Activated CD8-positive, alpha-beta T cell treated with anti-CD3 and anti-CD28 coated beads for 36 hours (primary cell): ENCODE measurements at regions not wholly inside any gene's neighbourhood (a gene's known extent, or its start where the extent isn't known, plus 50 kb on each side); places are given as distances from the start of the nearest gene placed in this dataset.

Source experiments
- ATAC-seq: fragments of 200-7000 bp; cut with Tn5 transposase; one replicate; pipeline ENCODE4 v1.10.0; 2021; ENCODE audit warnings: mild to moderate bottlenecking, moderate library complexity
- CTCF ChIA-PET: fragments of 350-600 bp; sonication (Branson Sonifier 250); formaldehyde crosslinking; loops from one replicate; lab custom pipeline; 2021; ENCODE audit warnings: antibody characterized with exemption; lab: Charles Lee
- POLR2A ChIA-PET: fragments of 350-600 bp; sonication (Branson Sonifier 250); formaldehyde crosslinking; loops from one replicate; lab custom pipeline; 2021; ENCODE audit warnings: antibody characterized with exemption; lab: Charles Lee
- DNase-seq: peaks from one replicate; pipeline ENCODE4 v3.0.0-alpha.2; 2020
- H3K27ac Mint-ChIP-seq: one replicate; pipeline ENCODE4 v1.8.0; 2021; ENCODE audit warnings: mild to moderate bottlenecking, mixed read lengths
- H3K27me3 Mint-ChIP-seq: one replicate; pipeline ENCODE4 v1.8.0; 2021; ENCODE audit warnings: mixed read lengths
- H3K36me3 Mint-ChIP-seq: one replicate; pipeline ENCODE4 v1.8.0; 2021; ENCODE audit warnings: low read depth, mixed read lengths
- H3K4me1 Mint-ChIP-seq: one replicate; pipeline ENCODE4 v1.8.0; 2021; ENCODE audit warnings: low read depth, mixed read lengths
- H3K4me3 Mint-ChIP-seq: one replicate; pipeline ENCODE4 v1.8.0; 2021; ENCODE audit warnings: mild to moderate bottlenecking, moderate library complexity, mixed read lengths
- H3K9me3 Mint-ChIP-seq: one replicate; pipeline ENCODE4 v1.8.0; 2021; ENCODE audit warnings: mixed read lengths
- intact Hi-C: fragments of 100-400 bp; cut with micrococcal nuclease; formaldehyde crosslinking; loops from one replicate; pipeline ENCODE4 v1.10.0; 2022
- TF ChIP-seq, protein P1 (sequence below): fragments of 200-600 bp; IDR thresholded peaks from one replicate; pipeline ENCODE4 v1.8.0; 2022; ENCODE audit warnings: antibody characterized with exemption, mild to moderate bottlenecking

DNA sequence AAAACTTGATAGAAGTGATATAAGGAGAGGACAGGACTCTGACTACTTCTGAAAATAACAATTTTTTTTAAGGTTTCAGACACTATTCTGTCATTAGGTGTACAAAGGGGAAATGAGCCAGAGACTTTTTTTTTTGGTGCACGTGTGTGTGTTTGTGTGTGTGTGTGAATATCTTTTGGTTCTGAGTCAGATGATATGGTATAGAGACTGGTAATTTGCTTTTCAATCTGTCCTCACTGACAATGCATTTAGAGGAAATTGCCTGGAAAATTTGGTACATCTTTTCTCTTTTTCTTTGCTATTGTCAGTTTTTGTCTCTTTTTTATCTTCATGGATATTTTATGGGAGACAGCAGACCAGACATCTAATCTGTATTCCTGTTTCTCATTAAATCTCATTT is 59.3 kb downstream of the DDIT4L start:
- Mint-ChIP-seq H3K4me3 (no peak overlapping the region), H3K27ac (no peak overlapping the region), H3K36me3 (no peaks in the 10 kb centered on the region), H3K9me3 (peaks cover 1% of the 10 kb centered on the region), H3K27me3 (peaks cover 4% of the 10 kb centered on the region), H3K4me1 (no peaks in the 10 kb centered on the region)
- TF ChIP-seq, protein P1, sequence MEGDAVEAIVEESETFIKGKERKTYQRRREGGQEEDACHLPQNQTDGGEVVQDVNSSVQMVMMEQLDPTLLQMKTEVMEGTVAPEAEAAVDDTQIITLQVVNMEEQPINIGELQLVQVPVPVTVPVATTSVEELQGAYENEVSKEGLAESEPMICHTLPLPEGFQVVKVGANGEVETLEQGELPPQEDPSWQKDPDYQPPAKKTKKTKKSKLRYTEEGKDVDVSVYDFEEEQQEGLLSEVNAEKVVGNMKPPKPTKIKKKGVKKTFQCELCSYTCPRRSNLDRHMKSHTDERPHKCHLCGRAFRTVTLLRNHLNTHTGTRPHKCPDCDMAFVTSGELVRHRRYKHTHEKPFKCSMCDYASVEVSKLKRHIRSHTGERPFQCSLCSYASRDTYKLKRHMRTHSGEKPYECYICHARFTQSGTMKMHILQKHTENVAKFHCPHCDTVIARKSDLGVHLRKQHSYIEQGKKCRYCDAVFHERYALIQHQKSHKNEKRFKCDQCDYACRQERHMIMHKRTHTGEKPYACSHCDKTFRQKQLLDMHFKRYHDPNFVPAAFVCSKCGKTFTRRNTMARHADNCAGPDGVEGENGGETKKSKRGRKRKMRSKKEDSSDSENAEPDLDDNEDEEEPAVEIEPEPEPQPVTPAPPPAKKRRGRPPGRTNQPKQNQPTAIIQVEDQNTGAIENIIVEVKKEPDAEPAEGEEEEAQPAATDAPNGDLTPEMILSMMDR = no peak
- intact Hi-C loops = no loop called here
- ChIA-PET POLR2A (no interaction called here), CTCF (no interaction called here)
- ATAC-seq (no peak), DNase-seq (no peak)

DNA sequence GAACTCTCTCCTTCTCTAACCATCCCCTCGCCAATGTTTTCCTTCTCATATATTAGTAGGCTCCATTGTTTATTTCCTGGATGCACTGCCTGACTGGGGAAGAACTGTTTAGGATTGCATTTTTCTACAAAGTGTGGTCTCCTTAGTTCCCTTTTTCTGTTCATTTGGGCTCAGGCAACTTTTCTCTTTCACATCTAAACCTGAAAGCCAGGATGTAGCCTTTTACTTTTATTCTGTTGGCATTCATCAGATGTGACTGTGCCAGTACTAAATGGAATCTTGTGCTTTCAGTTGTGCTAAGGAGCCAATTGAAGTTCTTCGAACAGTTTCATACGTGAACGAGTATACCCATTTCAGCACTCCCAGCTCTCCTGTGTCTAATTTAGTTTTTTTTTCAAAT is 59.8 kb downstream of the DDIT4L start:
- no peak for DNase-seq
- Mint-ChIP-seq H3K36me3 (no peaks in the 10 kb centered on the region), H3K4me3 (no peak overlapping the region), H3K4me1 (no peaks in the 10 kb centered on the region), H3K27me3 (peaks cover 4% of the 10 kb centered on the region), H3K9me3 (peaks cover 1% of the 10 kb centered on the region), H3K27ac (no peak overlapping the region)
- ATAC-seq = no peak
- POLR2A ChIA-PET = no interaction called here
- TF ChIP-seq, protein P1 = no peak
- intact Hi-C loops = no loop called here
- CTCF ChIA-PET = no interaction called here

DNA sequence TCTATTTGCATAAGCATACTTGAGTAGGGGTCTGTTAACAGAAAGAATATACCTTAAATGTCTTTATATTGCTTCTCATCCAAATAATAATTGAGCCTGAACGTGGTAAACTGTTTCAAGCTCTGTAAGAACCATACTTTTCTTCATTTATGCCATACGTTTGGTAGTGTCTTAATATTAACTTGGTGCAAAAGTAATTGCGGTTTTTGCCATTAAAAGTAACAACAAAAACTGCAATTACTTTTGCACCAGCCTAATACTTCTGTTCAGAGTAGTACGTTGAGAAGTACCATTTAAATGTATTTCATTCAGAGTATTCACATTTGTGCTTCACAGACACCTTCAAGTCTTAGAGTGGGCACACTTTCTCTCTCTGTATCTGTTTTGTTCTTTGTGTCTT is 60.5 kb downstream of the DDIT4L start:
- ChIA-PET CTCF (interaction anchor here (1.0 kb wide), 1 partner anchor 34 kb away, joined by 3 read pairs; no protein-coding TSS in a partner anchor), POLR2A (no interaction called here)
- no peaks in the 10 kb centered on the region for H3K4me1 Mint-ChIP-seq
- intact Hi-C loops = no loop called here
- no peaks in the 10 kb centered on the region for H3K36me3 Mint-ChIP-seq
- H3K4me3 Mint-ChIP-seq = no peak overlapping the region
- TF ChIP-seq, protein P1 = no peak
- DNase-seq = no peak
- no peak overlapping the region for H3K27ac Mint-ChIP-seq
- no peak for ATAC-seq
- peaks cover 9% of the 10 kb centered on the region for H3K9me3 Mint-ChIP-seq
- peaks cover 4% of the 10 kb centered on the region for H3K27me3 Mint-ChIP-seq

DNA sequence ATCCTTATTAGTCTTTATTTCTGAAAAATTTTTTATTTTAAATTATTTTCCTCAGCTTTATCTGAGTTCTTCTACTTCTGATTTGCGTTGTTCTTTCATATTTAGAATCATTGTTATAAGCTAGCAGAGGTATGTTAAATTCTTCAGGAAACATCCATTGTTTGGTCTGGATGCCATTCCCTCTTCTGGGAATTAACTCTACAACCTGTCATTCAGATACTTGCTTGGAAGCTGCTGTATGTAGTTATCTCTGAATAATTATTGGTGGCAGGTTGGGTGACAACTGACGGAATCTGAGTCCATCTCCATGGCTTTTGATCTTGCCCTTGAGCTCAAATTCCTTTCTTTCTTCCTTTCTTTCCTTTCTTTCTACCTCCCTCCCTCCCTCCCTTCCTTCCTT is 61.9 kb downstream of the DDIT4L start:
- no peaks in the 10 kb centered on the region for H3K4me1 Mint-ChIP-seq
- no peak for ATAC-seq
- H3K4me3 Mint-ChIP-seq = no peak overlapping the region
- ChIA-PET POLR2A (no interaction called here), CTCF (no interaction called here)
- H3K36me3 Mint-ChIP-seq = peaks cover 2% of the 10 kb centered on the region
- no peak overlapping the region for H3K27ac Mint-ChIP-seq
- DNase-seq = no peak
- H3K9me3 Mint-ChIP-seq = peaks cover 14% of the 10 kb centered on the region
- TF ChIP-seq, protein P1 = no peak
- H3K27me3 Mint-ChIP-seq = peaks cover 3% of the 10 kb centered on the region
- intact Hi-C loops = no loop called here

DNA sequence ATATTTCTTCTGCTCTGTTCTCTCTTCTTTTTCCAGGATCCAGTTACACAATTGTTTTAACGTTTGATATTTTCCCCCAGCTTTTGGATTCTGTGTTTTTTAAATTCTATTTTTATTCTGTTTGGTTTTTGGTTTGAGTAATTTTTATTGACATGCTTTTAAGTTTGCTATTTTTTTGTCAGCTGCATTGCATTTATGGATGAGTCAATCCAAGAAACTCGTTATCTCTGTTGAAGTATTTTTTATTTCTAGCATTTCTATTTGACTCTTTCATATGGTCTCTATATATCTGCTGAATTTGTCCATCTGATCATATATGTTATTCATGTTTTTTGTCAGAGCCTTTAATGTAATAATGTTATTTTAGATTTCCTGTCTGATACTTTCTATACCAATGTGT is 65.6 kb downstream of the DDIT4L start:
- Mint-ChIP-seq H3K36me3 (peaks cover 2% of the 10 kb centered on the region), H3K4me3 (no peak overlapping the region), H3K27ac (no peak overlapping the region), H3K27me3 (peaks cover 6% of the 10 kb centered on the region), H3K9me3 (peaks cover 14% of the 10 kb centered on the region), H3K4me1 (no peaks in the 10 kb centered on the region)
- intact Hi-C loops = no loop called here
- POLR2A ChIA-PET = no interaction called here
- CTCF ChIA-PET = interaction anchor here (1.3 kb wide), 1 partner anchor 32 kb away, joined by 4 read pairs; no protein-coding TSS in a partner anchor
- DNase-seq (no peak), ATAC-seq (no peak)
- TF ChIP-seq, protein P1 = no peak
